ENCODE measurements at regions not wholly inside any gene's neighbourhood (a gene's known extent, or its start where the extent isn't known, plus 50 kb on each side); places are given as distances from the start of the nearest gene placed in this dataset.

- no peak overlapping the region for H3K4me3 Mint-ChIP-seq (ENCODE audit: unreplicated experiment)
- intact Hi-C loops (cut with micrococcal nuclease): no loop called here
- H3K27ac Mint-ChIP-seq (ENCODE audit: low read depth, unreplicated experiment): no peak overlapping the region
- no TSS peak for BruUV-seq (replicated peaks)
- H3K27me3 Mint-ChIP-seq (ENCODE audit: insufficient read depth, unreplicated experiment): no peaks in the 10 kb centered on the region
- ChIA-PET POLR2A (no interaction called here), CTCF (no interaction called here)
- H3K36me3 Mint-ChIP-seq (ENCODE audit: insufficient read depth, unreplicated experiment): no peaks in the 10 kb centered on the region
- H3K9me3 Mint-ChIP-seq (ENCODE audit: unreplicated experiment): peaks cover 9% of the 10 kb centered on the region
- TF ChIP-seq CTCF (IDR thresholded peaks at IDR 0.05; ENCODE audit: unreplicated experiment): no peak
- no peaks in the 10 kb centered on the region for H3K4me1 Mint-ChIP-seq (ENCODE audit: insufficient read depth, unreplicated experiment)
- no peak for DNase-seq (ENCODE audit: unreplicated experiment)
These were observed 97.0 kb upstream of the PDHA2 start for GRCh38 chr4:95742872-95743271.

- H3K36me3 Mint-ChIP-seq (ENCODE audit: insufficient read depth, unreplicated experiment): no peaks in the 10 kb centered on the region
- no peak overlapping the region for H3K4me3 Mint-ChIP-seq (ENCODE audit: unreplicated experiment)
- intact Hi-C loops (cut with micrococcal nuclease): no loop called here
- H3K9me3 Mint-ChIP-seq (ENCODE audit: unreplicated experiment): peaks cover 9% of the 10 kb centered on the region
- TF ChIP-seq CTCF (IDR thresholded peaks at IDR 0.05; ENCODE audit: unreplicated experiment): no peak
- ChIA-PET CTCF (no interaction called here), POLR2A (no interaction called here)
- DNase-seq (ENCODE audit: unreplicated experiment): no peak
- no peaks in the 10 kb centered on the region for H3K4me1 Mint-ChIP-seq (ENCODE audit: insufficient read depth, unreplicated experiment)
- no peak overlapping the region for H3K27ac Mint-ChIP-seq (ENCODE audit: low read depth, unreplicated experiment)
- BruUV-seq (replicated peaks): no TSS peak
- H3K27me3 Mint-ChIP-seq (ENCODE audit: insufficient read depth, unreplicated experiment): no peaks in the 10 kb centered on the region
These were observed 97.7 kb upstream of the PDHA2 start for GRCh38 chr4:95742179-95742578.

- no peak overlapping the region for H3K4me3 Mint-ChIP-seq (ENCODE audit: unreplicated experiment)
- H3K9me3 Mint-ChIP-seq (ENCODE audit: unreplicated experiment): no peaks in the 10 kb centered on the region
- BruUV-seq (replicated peaks): no TSS peak
- no peaks in the 10 kb centered on the region for H3K27me3 Mint-ChIP-seq (ENCODE audit: insufficient read depth, unreplicated experiment)
- H3K27ac Mint-ChIP-seq (ENCODE audit: low read depth, unreplicated experiment): no peak overlapping the region
- H3K4me1 Mint-ChIP-seq (ENCODE audit: insufficient read depth, unreplicated experiment): peaks cover 15% of the 10 kb centered on the region
- TF ChIP-seq CTCF (IDR thresholded peaks at IDR 0.05; ENCODE audit: unreplicated experiment): no peak
- POLR2A ChIA-PET: interaction anchor here (0.7 to 1.2 kb wide), 2 partner anchors 9 to 31 kb away, joined by 3 to 4 read pairs; no protein-coding TSS in a partner anchor
- no peaks in the 10 kb centered on the region for H3K36me3 Mint-ChIP-seq (ENCODE audit: insufficient read depth, unreplicated experiment)
- DNase-seq (ENCODE audit: unreplicated experiment): peak; percentile 37
- intact Hi-C loops (cut with micrococcal nuclease): no loop called here
- CTCF ChIA-PET: no interaction called here
These were observed 107.8 kb upstream of the PDHA2 start for GRCh38 chr4:95732061-95732460.

- Mint-ChIP-seq H3K4me1 (ENCODE audit: insufficient read depth, unreplicated experiment) (peaks cover 16% of the 10 kb centered on the region), H3K4me3 (ENCODE audit: unreplicated experiment) (no peak overlapping the region), H3K36me3 (ENCODE audit: insufficient read depth, unreplicated experiment) (no peaks in the 10 kb centered on the region), H3K27me3 (ENCODE audit: insufficient read depth, unreplicated experiment) (no peaks in the 10 kb centered on the region), H3K27ac (ENCODE audit: low read depth, unreplicated experiment) (peak overlapping the region; percentile 16), H3K9me3 (ENCODE audit: unreplicated experiment) (no peaks in the 10 kb centered on the region)
- CTCF ChIA-PET: interaction anchor here (0.7 kb wide), 1 partner anchor 623 kb away, joined by 4 read pairs; no protein-coding TSS in a partner anchor
- intact Hi-C loops (cut with micrococcal nuclease): no loop called here
- TF ChIP-seq CTCF (IDR thresholded peaks at IDR 0.05; ENCODE audit: unreplicated experiment): no peak
- POLR2A ChIA-PET: interaction anchor here (0.7 to 2.3 kb wide), 3 partner anchors 9 to 588 kb away, joined by 3 to 6 read pairs (median 3); no protein-coding TSS in a partner anchor
- DNase-seq (ENCODE audit: unreplicated experiment): no peak
- BruUV-seq (replicated peaks): no TSS peak
These were observed 110.3 kb upstream of the PDHA2 start for GRCh38 chr4:95729596-95729995.
